ENCODE measurements at regions not wholly inside any gene's neighbourhood (a gene's known extent, or its start where the extent isn't known, plus 50 kb on each side); places are given as distances from the start of the nearest gene placed in this dataset.

GRCh38 chr13:66117563-66117962 lies 1112.6 kb downstream of the PCDH9 start:
- TF ChIP-seq, protein P1, sequence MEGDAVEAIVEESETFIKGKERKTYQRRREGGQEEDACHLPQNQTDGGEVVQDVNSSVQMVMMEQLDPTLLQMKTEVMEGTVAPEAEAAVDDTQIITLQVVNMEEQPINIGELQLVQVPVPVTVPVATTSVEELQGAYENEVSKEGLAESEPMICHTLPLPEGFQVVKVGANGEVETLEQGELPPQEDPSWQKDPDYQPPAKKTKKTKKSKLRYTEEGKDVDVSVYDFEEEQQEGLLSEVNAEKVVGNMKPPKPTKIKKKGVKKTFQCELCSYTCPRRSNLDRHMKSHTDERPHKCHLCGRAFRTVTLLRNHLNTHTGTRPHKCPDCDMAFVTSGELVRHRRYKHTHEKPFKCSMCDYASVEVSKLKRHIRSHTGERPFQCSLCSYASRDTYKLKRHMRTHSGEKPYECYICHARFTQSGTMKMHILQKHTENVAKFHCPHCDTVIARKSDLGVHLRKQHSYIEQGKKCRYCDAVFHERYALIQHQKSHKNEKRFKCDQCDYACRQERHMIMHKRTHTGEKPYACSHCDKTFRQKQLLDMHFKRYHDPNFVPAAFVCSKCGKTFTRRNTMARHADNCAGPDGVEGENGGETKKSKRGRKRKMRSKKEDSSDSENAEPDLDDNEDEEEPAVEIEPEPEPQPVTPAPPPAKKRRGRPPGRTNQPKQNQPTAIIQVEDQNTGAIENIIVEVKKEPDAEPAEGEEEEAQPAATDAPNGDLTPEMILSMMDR (IDR thresholded peaks at IDR 0.05), result no peak
- no peak for TF ChIP-seq POLR2A (IDR thresholded peaks at IDR 0.05)
